A549 (cell line): ENCODE measurements at regions not wholly inside any gene's neighbourhood (a gene's known extent, or its start where the extent isn't known, plus 50 kb on each side); places are given as distances from the start of the nearest gene placed in this dataset.

Experiments
- ATAC-seq, 2 experiments: fragments of 200-7000 bp in 1 of 2; fragments of >200 bp in 1 of 2; cut with Nextera tagmentation in 1 of 2; cut with Tn5 transposase in 1 of 2; 3 replicates each; pipeline versions ENCODE4 v1.8.0 to v1.9.1; 2018 to 2020; ENCODE audit warnings: mild to moderate bottlenecking in 1 of 2, moderate library complexity in 1 of 2
- CTCF ChIA-PET: fragments of 300-600 bp; sonication (Branson Sonifier 250); formaldehyde crosslinking; extraction: SDS; loops from one replicate; lab custom pipeline; 2021; ENCODE audit warnings: antibody characterized with exemption, inconsistent platforms; lab: Yijun Ruan, JAX
- POLR2A ChIA-PET: fragments of 350-600 bp; formaldehyde crosslinking; extraction: SDS; loops from one replicate; lab custom pipeline; 2021; ENCODE audit warnings: antibody characterized with exemption, inconsistent platforms; lab: Yijun Ruan, JAX
- DNase-seq, 2 experiments: peaks; one replicate each; pipeline versions ENCODE4 v3.0.0 to v3.0.0-alpha.2; 2011 to 2016; ENCODE audit warnings: low read depth in 1 of 2, low spot score in 1 of 2
- FAIRE-seq: peaks from 2 replicates; lab custom pipeline; 2011; peaks lifted over from hg19 to GRCh38; lab: Jason Lieb, UNC
- H3K27ac ChIP-seq, 2 experiments: fragments of >200 bp; sonication (Bioruptor Twin); formaldehyde crosslinking; 3 replicates each; pipeline ENCODE4 v1.5.1; 2016 to 2017
- H3K4me1 ChIP-seq: fragments of >200 bp; sonication (Bioruptor Twin); formaldehyde crosslinking; 3 replicates; pipeline ENCODE4 v1.6.1; 2016
- H3K4me2 ChIP-seq: fragments of >200 bp; sonication (Bioruptor Twin); formaldehyde crosslinking; 3 replicates; pipeline ENCODE4 v1.6.1; 2016
- H3K4me3 ChIP-seq: fragments of >200 bp; sonication (Bioruptor Twin); formaldehyde crosslinking; 3 replicates; pipeline ENCODE4 v1.5.1; 2016
- H3K9me3 ChIP-seq: fragments of >200 bp; sonication (Bioruptor Twin); formaldehyde crosslinking; 3 replicates; pipeline ENCODE4 v1.6.1; 2016
- ATOH8 ChIP-seq: fragments of 250-450 bp; sonication (Bioruptor Pico); IDR thresholded peaks from 2 replicates; pipeline ENCODE4 v1.5.0; 2020; ENCODE audit warnings: low read depth, mild to moderate bottlenecking, moderate library complexity
- BCL3 ChIP-seq: fragments of >200 bp; sonication (Bioruptor Twin); formaldehyde crosslinking; IDR thresholded peaks from 3 replicates; pipeline ENCODE4 v1.6.1; 2016
- BHLHE40 ChIP-seq: IDR thresholded peaks from 2 replicates; pipeline ENCODE4 v1.6.1; 2012; ENCODE audit warnings: low read depth, low read length, inconsistent platforms
- CBX2 ChIP-seq: fragments of 200-600 bp; sonication (generic); IDR thresholded peaks from 2 replicates; pipeline ENCODE4 v1.6.1; 2016; ENCODE audit warnings: low read depth, mild to moderate bottlenecking, borderline replicate concordance
- CHD2 ChIP-seq: fragments of 150-350 bp; IDR thresholded peaks from 2 replicates; pipeline ENCODE4 v1.6.1; 2014; ENCODE audit warnings: low read length; ENCODE audit not compliant: partially characterized antibody
- CTCF ChIP-seq: fragments of >200 bp; sonication (Bioruptor Twin); formaldehyde crosslinking; IDR thresholded peaks from 3 replicates; pipeline ENCODE4 v1.5.1; 2016
- FOSB ChIP-seq: fragments of 250-450 bp; sonication (Bioruptor Pico); IDR thresholded peaks from 2 replicates; pipeline ENCODE4 v1.5.0; 2020; ENCODE audit warnings: mild to moderate bottlenecking, moderate library complexity
- HOXA7 ChIP-seq: fragments of 250-450 bp; sonication (Bioruptor Pico); IDR thresholded peaks from 2 replicates; pipeline ENCODE4 v1.5.0; 2020; ENCODE audit warnings: mild to moderate bottlenecking, moderate library complexity
- HOXB5 ChIP-seq: fragments of 250-450 bp; sonication (Bioruptor Pico); IDR thresholded peaks from 2 replicates; pipeline ENCODE4 v1.5.0; 2020; ENCODE audit warnings: mild to moderate bottlenecking, moderate library complexity
- KDM5A ChIP-seq: fragments of 200-600 bp; sonication (generic); IDR thresholded peaks from 2 replicates; pipeline ENCODE4 v1.6.1; 2016; ENCODE audit warnings: antibody characterized with exemption, mild to moderate bottlenecking
- MAFK ChIP-seq: fragments of 450-650 bp; IDR thresholded peaks from 2 replicates; pipeline ENCODE4 v1.6.1; 2014; ENCODE audit not compliant: partially characterized antibody
- MAX ChIP-seq: IDR thresholded peaks from 2 replicates; pipeline ENCODE4 v1.6.1; 2012
- NFE2L2 ChIP-seq: fragments of 150-350 bp; conservative IDR thresholded peaks from 2 replicates; pipeline ENCODE4 v1.6.1; 2014; ENCODE audit warnings: low read length
- NPAS2 ChIP-seq: fragments of 250-450 bp; sonication (Bioruptor Pico); IDR thresholded peaks from 2 replicates; pipeline ENCODE4 v1.8.0; 2022; ENCODE audit warnings: mild to moderate bottlenecking, moderate library complexity, borderline replicate concordance
- PHF8 ChIP-seq: fragments of 200-600 bp; sonication (generic); IDR thresholded peaks from 2 replicates; pipeline ENCODE4 v1.6.1; 2016; ENCODE audit warnings: low read depth, mild to moderate bottlenecking, antibody characterized with exemption, moderate library complexity, borderline replicate concordance
- POLR2A ChIP-seq: IDR thresholded peaks from 2 replicates; pipeline ENCODE4 v1.6.1; 2012; ENCODE audit warnings: mild to moderate bottlenecking, low read length
- RARB ChIP-seq: fragments of 250-450 bp; sonication (Bioruptor Pico); IDR thresholded peaks from 2 replicates; pipeline ENCODE4 v1.8.0; 2021; ENCODE audit warnings: mild to moderate bottlenecking, moderate library complexity
- RCOR1 ChIP-seq: fragments of 150-350 bp; IDR thresholded peaks from 2 replicates; pipeline ENCODE4 v1.6.1; 2014; ENCODE audit warnings: antibody characterized with exemption, low read length, low read depth
- REST ChIP-seq: fragments of 200-600 bp; sonication (generic); IDR thresholded peaks from 2 replicates; pipeline ENCODE4 v1.6.1; 2016; ENCODE audit warnings: antibody characterized with exemption, mild to moderate bottlenecking, moderate library complexity
- RFX5 ChIP-seq: fragments of 450-650 bp; IDR thresholded peaks from 2 replicates; pipeline ENCODE4 v1.7.1; 2014; ENCODE audit warnings: antibody characterized with exemption, mild to moderate bottlenecking, moderate library complexity
- RNF2 ChIP-seq: fragments of 200-600 bp; sonication (generic); IDR thresholded peaks from 2 replicates; pipeline ENCODE4 v1.6.1; 2016; ENCODE audit warnings: low read depth, mild to moderate bottlenecking, antibody characterized with exemption, moderate library complexity, borderline replicate concordance
- SMC3 ChIP-seq: fragments of >200 bp; sonication (Bioruptor Twin); formaldehyde crosslinking; IDR thresholded peaks from 3 replicates; pipeline ENCODE4 v1.6.1; 2018; ENCODE audit warnings: inconsistent platforms
- WGBS: methylation state at CpG from one replicate; pipeline ENCODE4 v1.1.6; 2017; ENCODE audit errors: missing lambda C conversion rate; 5-methylcytosine and 5-hydroxymethylcytosine counted together

GRCh38 chr10:129163531-129163930 lies 303.5 kb upstream of the MGMT start:
- 12% methylated on average over 7 of the region's 7 CpGs for WGBS
- no peak for DNase-seq
- FAIRE-seq: no peak
- Histone ChIP-seq H3K4me2 (no peak overlapping the region), H3K9me3 (no peaks in the 10 kb centered on the region), H3K27ac (no peak overlapping the region), H3K4me1 (no peaks in the 10 kb centered on the region), H3K4me3 (no peak overlapping the region)
- ATAC-seq: no peak
- TF ChIP-seq HOXB5 (CRISPR knock-in tag) (no peak), HOXA7 (CRISPR knock-in tag) (no peak), SMC3 (no peak), FOSB (no peak)
- POLR2A ChIA-PET: no interaction called here
- CTCF ChIA-PET: no interaction called here

- no peak overlapping the region for H3K4me2 ChIP-seq
- no peak overlapping the region for H3K27ac ChIP-seq
- H3K4me1 ChIP-seq: no peaks in the 10 kb centered on the region
- FAIRE-seq: no peak
- ATAC-seq: no peak
- ChIA-PET CTCF (no interaction called here), POLR2A (no interaction called here)
- 22% methylated on average over 5 of the region's 5 CpGs for WGBS
- H3K9me3 ChIP-seq: no peaks in the 10 kb centered on the region
- DNase-seq: no peak
- H3K4me3 ChIP-seq: no peak overlapping the region
- TF ChIP-seq PHF8 (no peak), POLR2A (no peak), MAX (no peak), RNF2 (no peak), ATOH8 (CRISPR knock-in tag) (no peak)
- TF ChIP-seq, all 56 proteins: peak for 0
Measured at GRCh38 chr10:129165076-129165720, 301.8 kb upstream of the MGMT start.

GRCh38 chr10:129165770-129166169 lies 301.3 kb upstream of the MGMT start:
- WGBS: 0% methylated on average over 1 of the region's 1 CpG
- FAIRE-seq (no peak), ATAC-seq (no peak), DNase-seq (no peak)
- Histone ChIP-seq H3K27ac (no peak overlapping the region), H3K4me2 (no peak overlapping the region), H3K4me1 (no peaks in the 10 kb centered on the region), H3K4me3 (no peak overlapping the region), H3K9me3 (no peaks in the 10 kb centered on the region)
- ChIA-PET CTCF (no interaction called here), POLR2A (no interaction called here)
- no peak for TF ChIP-seq NPAS2 (CRISPR knock-in tag)
- no peak for TF ChIP-seq REST
- no peak for TF ChIP-seq CHD2
- no peak for TF ChIP-seq CBX2
- no peak for TF ChIP-seq RFX5
- no peak for TF ChIP-seq MAFK
- no peak for TF ChIP-seq RARB (CRISPR knock-in tag)
- no peak for TF ChIP-seq KDM5A
- TF ChIP-seq BHLHE40: no peak
- no peak for TF ChIP-seq BCL3
- no peak for TF ChIP-seq CTCF
- TF ChIP-seq ATOH8 (CRISPR knock-in tag): no peak
- no peak for TF ChIP-seq NFE2L2
- no peak for TF ChIP-seq RCOR1
